Adrenal gland (tissue), 9 donors: ENCODE measurements at regions not wholly inside any gene's neighbourhood (a gene's known extent, or its start where the extent isn't known, plus 50 kb on each side); places are given as distances from the start of the nearest gene placed in this dataset.
A peak's percentile ranks its signal among the peaks of the same experiment; 100 is the strongest.
"Not testable (repeated sequence)": the region's sequence is repeated elsewhere in the genome, so short reads cannot be mapped to it uniquely, and the experiment has no call there.

Source experiments
- DNase-seq, 7 donors: peaks; one replicate each; pipeline ENCODE4 v3.0.0-alpha.2; 2019 to 2020
- H3K27ac ChIP-seq, 5 donors: fragments of 200-600 bp; sonication (generic) in 4 of 5; 1 replicate in 3 of 5; 2 replicates in 2 of 5; pipeline versions ENCODE4 v1.5.1 to v1.8.0; 2016 to 2020; ENCODE audit warnings: mild to moderate bottlenecking in 1 of 5
- H3K27me3 ChIP-seq: fragments of 200-600 bp; 2 replicates; pipeline ENCODE4 v1.8.0; 2021
- H3K36me3 ChIP-seq, 2 donors: fragments of 200-600 bp; replicated peaks in 1 of 2; 1 replicate in 1 of 2; 2 replicates in 1 of 2; pipeline versions ENCODE4 v1.5.1 to v1.8.0; 2018 to 2022
- H3K4me1 ChIP-seq, 2 donors: fragments of 200-600 bp; replicated peaks in 1 of 2; 1 replicate in 1 of 2; 2 replicates in 1 of 2; pipeline versions ENCODE4 v1.5.1 to v1.8.0; 2018 to 2021
- H3K4me3 ChIP-seq, 4 donors: fragments of 200-600 bp; sonication (generic) in 3 of 4; one replicate each; pipeline ENCODE4 v1.5.1; 2016 to 2018
- H3K9me3 ChIP-seq, 3 donors: fragments of 200-600 bp; sonication (generic) in 1 of 3; replicated peaks in 1 of 3; 1 replicate in 2 of 3; 2 replicates in 1 of 3; pipeline versions ENCODE4 v1.5.1 to v1.8.0; 2016 to 2021
- CTCF ChIP-seq, 6 experiments: fragments of 450-650 bp in 4 of 6; fragments of 200-600 bp in 2 of 6; sonication (generic) in 1 of 6; IDR thresholded peaks; 1 replicate in 5 of 6; 2 replicates in 1 of 6; pipeline versions ENCODE4 v1.5.1 to v1.8.0; 2016 to 2021; ENCODE audit warnings: antibody characterized with exemption in 6 of 6, mild to moderate bottlenecking in 2 of 6, moderate library complexity in 1 of 6
- POLR2A ChIP-seq, 2 donors: fragments of 450-650 bp; IDR thresholded peaks; one replicate each; pipeline ENCODE4 v1.6.1; 2017; ENCODE audit warnings: antibody characterized with exemption in 2 of 2, mild to moderate bottlenecking in 2 of 2, moderate library complexity in 1 of 2
- WGBS, 4 donors: extraction: QIAGEN DNeasy Blood & Tissue Kit in 2 of 4; methylation state at CpG; one replicate each; pipeline versions ENCODE4 v1.1.5 to v1.1.7; 2013 to 2017; 5-methylcytosine and 5-hydroxymethylcytosine counted together
- intact Hi-C, 2 donors: fragments of 100-400 bp; cut with DNase I; formaldehyde crosslinking; loops; one replicate each; pipeline versions ENCODE4 v1.14.1 to v1.15.0; 2022 to 2023
- donor health status: healthy with polysubstance abuse.
- donor health status: Bipolar disorder and iron deficiency.
- donor health status: DM: yes; HTN: yes; CAD: no.
- donor health status: DM: no; HTN: no; CAD: no.
- donor health status: DM: no; HTN: no; CAD: no.

- no peaks in the 10 kb centered on the region for H3K9me3 ChIP-seq
- H3K4me1 ChIP-seq: no peaks in the 10 kb centered on the region
- H3K27me3 ChIP-seq: no peaks in the 10 kb centered on the region
- DNase-seq: no peak
- WGBS, 4 donors: 67 to 100% (median 85%) methylated on average over 1 of the region's 1 CpG
- H3K4me3 ChIP-seq: no peak overlapping the region
- no peak overlapping the region for H3K27ac ChIP-seq
- H3K36me3 ChIP-seq: no peaks in the 10 kb centered on the region
- intact Hi-C loops: no loop called here
- no peak for TF ChIP-seq POLR2A (IDR thresholded peaks at IDR 0.05)
Observed at GRCh38 chr7:149664666-149665065, 108.7 kb downstream of the ZNF467 start.

GRCh38 chr7:149664176-149664575 lies 109.2 kb downstream of the ZNF467 start:
- Histone ChIP-seq H3K36me3 (no peaks in the 10 kb centered on the region), H3K27me3 (no peaks in the 10 kb centered on the region), H3K4me3 (no peak overlapping the region), H3K4me1 (no peaks in the 10 kb centered on the region), H3K9me3 (no peaks in the 10 kb centered on the region), H3K27ac (no peak overlapping the region)
- DNase-seq: no peak
- intact Hi-C loops: no loop called here
- WGBS, 4 donors: 62 to 100% (median 76%) methylated on average over 1 to 5 of the region's 5 CpGs
- TF ChIP-seq POLR2A (IDR thresholded peaks at IDR 0.05) (no peak), CTCF (IDR thresholded peaks at IDR 0.05) (no peak)

- no peak overlapping the region for H3K27ac ChIP-seq
- 38 to 51% (median 47%) methylated on average over 4 to 5 of the region's 5 CpGs for WGBS, 4 donors
- no peak overlapping the region for H3K4me3 ChIP-seq
- no peaks in the 10 kb centered on the region for H3K27me3 ChIP-seq
- intact Hi-C loops: no loop called here
- no peaks in the 10 kb centered on the region for H3K36me3 ChIP-seq
- H3K9me3 ChIP-seq: no peaks in the 10 kb centered on the region
- TF ChIP-seq CTCF (IDR thresholded peaks at IDR 0.05) (peak; percentile 8 to 53 (median 42)), POLR2A (IDR thresholded peaks at IDR 0.05) (no peak)
- DNase-seq: peak; percentile 48 to 74 (median 62)
- no peaks in the 10 kb centered on the region for H3K4me1 ChIP-seq
Observed at GRCh38 chr7:149662591-149663095, 110.7 kb downstream of the ZNF467 start.

- Histone ChIP-seq H3K4me3 (no peak overlapping the region), H3K4me1 (no peaks in the 10 kb centered on the region), H3K27me3 (no peaks in the 10 kb centered on the region), H3K27ac (no peak overlapping the region), H3K9me3 (no peaks in the 10 kb centered on the region), H3K36me3 (no peaks in the 10 kb centered on the region)
- TF ChIP-seq POLR2A (IDR thresholded peaks at IDR 0.05) (no peak), CTCF (IDR thresholded peaks at IDR 0.05) (no peak)
- intact Hi-C loops: no loop called here
- 49 to 73% (median 62%) methylated on average over 1 of the region's 1 CpG for WGBS, 4 donors
- DNase-seq: no peak
Observed at GRCh38 chr7:149655784-149656183, 117.6 kb downstream of the ZNF467 start.

- WGBS, 4 donors: 28 to 75% (median 68%) methylated on average over 1 of the region's 1 CpG
- TF ChIP-seq CTCF (IDR thresholded peaks at IDR 0.05): no peak
- no peak for TF ChIP-seq POLR2A (IDR thresholded peaks at IDR 0.05)
- Histone ChIP-seq H3K36me3 (no peaks in the 10 kb centered on the region), H3K27me3 (no peaks in the 10 kb centered on the region), H3K9me3 (no peaks in the 10 kb centered on the region), H3K4me1 (no peaks in the 10 kb centered on the region), H3K4me3 (no peak overlapping the region), H3K27ac (no peak overlapping the region)
- DNase-seq: no peak
- intact Hi-C loops: no loop called here
Observed at GRCh38 chr7:149654588-149654987, 118.8 kb downstream of the ZNF467 start.

GRCh38 chr7:149650190-149650589 lies 123.2 kb downstream of the ZNF467 start:
- intact Hi-C loops, H3K27me3 ChIP-seq, H3K27ac ChIP-seq, H3K9me3 ChIP-seq, H3K36me3 ChIP-seq, DNase-seq, H3K4me3 ChIP-seq, H3K4me1 ChIP-seq: not testable (repeated sequence)
- WGBS, 4 donors: 40 to 49% (median 45%) methylated on average over 3 of the region's 3 CpGs
